IPS-NIHi11 (cell line): ENCODE measurements at regions not wholly inside any gene's neighbourhood (a gene's known extent, or its start where the extent isn't known, plus 50 kb on each side); places are given as distances from the start of the nearest gene placed in this dataset.
"Not testable (repeated sequence)": the region's sequence is repeated elsewhere in the genome, so short reads cannot be mapped to it uniquely, and the experiment has no call there.

ENCODE experiments used
- DNase-seq: peaks from one replicate; pipeline ENCODE4 v3.0.0; 2012; ENCODE audit warnings: mixed read lengths, low spot score

DNA sequence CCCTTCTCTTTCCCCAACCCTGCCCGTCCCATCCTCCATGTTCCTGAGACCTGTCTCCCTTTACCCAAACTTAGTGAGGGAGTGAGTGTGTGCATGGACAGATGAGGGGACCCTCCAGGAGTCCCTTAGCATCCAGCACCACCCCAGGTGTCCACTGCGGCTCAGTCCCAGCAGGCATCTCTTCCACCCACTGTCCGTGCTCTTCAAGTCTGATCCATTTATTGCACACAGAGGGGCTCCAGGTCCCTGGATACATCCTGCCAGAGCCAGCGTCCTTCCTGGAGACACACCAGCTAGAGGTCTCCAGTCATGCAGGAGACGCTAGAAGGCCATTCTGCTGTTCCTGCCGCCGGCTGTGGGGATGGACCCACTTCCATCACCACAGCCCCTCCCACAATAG is 239.2 kb downstream of the ADGRD1 start:
- DNase-seq: no peak

- peak; percentile 30 for DNase-seq
Observed at GRCh38 chr12:131194166-131194565, 240.5 kb downstream of the ADGRD1 start.

DNA sequence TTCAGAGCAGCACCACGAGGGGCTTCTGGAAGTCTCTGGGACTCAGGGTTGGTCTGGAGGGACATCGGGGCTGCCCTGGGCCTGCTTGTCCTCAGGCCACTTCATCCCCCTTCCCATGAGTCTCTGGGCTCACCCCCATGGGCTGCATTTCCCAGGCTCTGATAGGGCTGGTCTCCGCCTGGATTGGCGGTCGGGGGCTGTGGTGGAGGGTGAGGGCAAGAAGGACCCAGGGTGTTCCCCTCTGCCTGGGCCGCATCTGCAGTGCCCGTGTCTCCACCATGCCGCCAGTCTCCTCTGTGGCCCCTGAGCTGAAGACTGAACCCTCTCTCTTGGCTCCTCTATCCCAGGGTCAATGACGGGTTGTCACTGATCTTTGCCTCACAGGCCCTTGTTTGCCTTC is 242.1 kb downstream of the ADGRD1 start:
- DNase-seq: no peak

- no peak for DNase-seq
Observed at GRCh38 chr12:131196220-131196619, 242.5 kb downstream of the ADGRD1 start.

DNA sequence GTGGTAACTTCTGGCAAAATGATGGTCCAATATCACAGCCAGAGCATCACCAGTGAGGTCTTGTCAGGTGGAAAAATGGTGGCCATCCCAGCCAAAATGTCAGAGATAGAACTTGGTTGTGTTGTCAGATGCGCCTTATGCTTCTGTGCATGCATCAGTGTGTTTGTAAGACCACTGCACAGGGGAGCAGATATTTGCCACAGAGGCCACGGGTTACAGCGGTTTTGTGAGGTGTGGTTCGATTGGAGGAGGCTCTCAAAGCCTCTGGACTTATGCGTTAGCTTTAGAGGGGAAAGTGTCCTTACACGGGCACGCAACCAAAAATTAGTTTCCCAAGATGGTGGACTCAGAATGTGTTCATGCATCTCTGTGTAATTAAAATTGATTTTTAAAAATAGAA is 243.8 kb downstream of the ADGRD1 start:
- no peak for DNase-seq

DNA sequence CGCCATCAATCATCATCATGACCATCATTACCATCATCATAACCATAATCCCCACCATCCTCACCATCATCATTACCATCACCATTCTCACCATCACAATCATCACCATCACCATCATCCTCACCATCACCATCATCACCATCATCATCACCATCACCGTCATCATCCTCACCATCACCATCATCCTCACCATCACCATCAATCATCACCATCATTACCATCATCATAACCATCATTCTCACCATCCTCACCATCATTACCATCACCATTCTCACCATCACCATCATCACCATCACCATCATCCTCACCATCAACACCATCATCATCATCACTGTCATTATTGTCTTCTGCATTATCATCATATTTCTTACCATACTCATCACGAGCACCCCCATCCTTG is 245.5 kb downstream of the ADGRD1 start:
- DNase-seq: no peak

DNA sequence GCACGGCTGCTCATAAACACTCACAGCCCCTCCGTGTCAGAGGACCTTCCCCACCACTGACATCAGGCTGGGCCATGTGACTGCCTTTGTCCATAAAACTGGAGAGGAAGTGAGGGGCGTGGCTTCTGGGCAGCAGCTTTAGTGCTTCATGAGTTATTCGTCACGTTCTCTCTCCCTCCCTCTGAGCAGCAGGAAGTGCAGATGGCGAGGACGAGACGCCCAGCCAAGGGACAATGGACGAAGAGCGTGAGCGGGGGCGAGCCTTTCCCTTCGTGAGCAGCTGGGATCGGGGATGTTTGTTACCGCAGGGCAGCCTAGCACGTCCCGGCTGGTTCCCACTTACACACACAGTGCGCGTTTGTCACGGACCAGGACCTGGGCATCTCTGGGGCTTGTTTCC is 248.2 kb downstream of the ADGRD1 start:
- DNase-seq: not testable (repeated sequence)

- DNase-seq: no peak
Observed at GRCh38 chr12:131202592-131203378, 249.1 kb downstream of the ADGRD1 start.

- DNase-seq: no peak
Observed at GRCh38 chr12:131203666-131204415, 250.1 kb downstream of the ADGRD1 start.

DNA sequence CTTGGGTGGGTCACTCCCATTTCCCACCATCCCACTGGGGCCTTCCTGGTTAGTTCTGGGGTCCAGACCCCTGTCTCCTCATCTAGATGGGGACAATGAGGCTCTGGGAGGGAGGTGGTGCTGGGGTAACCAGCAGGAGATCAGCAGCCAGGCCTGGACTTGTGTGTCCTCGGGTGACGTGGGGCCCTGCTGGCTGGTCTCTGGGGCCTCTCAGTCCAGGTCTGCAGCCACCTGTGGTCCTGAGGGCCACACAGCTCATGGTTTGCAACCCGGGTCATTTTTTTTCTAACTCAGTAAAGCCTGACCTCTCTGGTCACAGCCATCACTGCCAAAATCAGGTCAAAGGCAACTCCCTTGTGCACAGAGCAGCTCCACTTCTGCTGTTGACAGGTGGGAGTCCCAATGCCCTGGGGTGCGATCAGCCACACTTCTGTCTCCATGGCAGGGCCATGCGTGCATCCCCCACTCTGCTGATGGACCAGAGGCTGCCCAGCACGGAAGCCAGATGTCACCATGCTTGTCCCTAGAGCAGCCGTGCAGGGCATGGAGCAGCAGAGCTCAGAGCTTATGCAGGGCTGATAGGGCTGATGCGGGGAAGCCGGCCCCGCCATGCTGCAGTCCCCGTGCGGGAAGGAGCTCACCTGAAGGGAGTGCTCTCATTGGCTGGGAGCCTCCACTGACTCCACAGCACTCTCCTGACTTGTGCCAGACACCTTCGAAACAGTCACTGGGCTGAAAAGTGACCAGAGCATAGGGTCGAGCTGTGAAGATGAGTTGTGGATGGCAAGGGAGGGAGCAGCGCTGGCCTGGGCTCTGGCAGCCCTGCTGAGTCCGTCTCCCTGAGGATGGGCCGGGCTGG is 250.9 kb downstream of the ADGRD1 start:
- DNase-seq: no peak

GRCh38 chr12:131205275-131205933 is 251.7 kb downstream of the ADGRD1 start:
- not testable (repeated sequence) for DNase-seq

DNA sequence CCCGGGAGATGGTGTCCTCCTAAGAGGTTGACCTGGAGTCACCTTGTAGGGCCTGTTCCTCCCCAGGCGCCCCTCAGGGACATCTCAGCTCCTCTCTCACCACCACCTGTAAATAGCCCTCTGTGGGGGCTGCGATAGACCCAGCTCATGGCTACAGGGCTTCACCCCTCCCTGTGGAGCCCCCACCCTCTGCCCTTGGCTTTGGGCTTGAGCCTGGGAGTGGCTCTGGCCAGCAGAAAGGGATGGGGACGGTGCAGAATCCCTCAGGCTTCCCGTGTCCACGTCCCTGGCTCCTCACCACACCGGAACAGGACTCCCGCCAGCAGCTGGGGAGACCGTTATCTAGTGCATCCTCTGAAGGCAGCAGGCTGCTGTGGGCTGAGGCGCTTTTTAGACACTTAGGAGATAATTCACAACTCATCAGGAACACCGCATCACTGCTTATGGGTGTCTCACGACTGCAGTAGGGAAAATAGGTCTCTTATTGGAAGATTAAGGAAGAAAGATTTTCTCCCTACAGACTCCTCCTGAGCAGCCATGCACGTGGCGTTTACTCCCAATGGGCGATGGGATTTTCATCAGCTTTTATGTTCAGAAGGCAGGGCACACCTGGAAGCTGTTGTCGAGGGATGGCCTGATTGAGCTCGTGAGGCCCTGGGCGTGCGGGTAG is 253.1 kb downstream of the ADGRD1 start:
- not testable (repeated sequence) for DNase-seq

- DNase-seq: not testable (repeated sequence)
Observed at GRCh38 chr12:131207300-131207660, 253.6 kb downstream of the ADGRD1 start.

DNA sequence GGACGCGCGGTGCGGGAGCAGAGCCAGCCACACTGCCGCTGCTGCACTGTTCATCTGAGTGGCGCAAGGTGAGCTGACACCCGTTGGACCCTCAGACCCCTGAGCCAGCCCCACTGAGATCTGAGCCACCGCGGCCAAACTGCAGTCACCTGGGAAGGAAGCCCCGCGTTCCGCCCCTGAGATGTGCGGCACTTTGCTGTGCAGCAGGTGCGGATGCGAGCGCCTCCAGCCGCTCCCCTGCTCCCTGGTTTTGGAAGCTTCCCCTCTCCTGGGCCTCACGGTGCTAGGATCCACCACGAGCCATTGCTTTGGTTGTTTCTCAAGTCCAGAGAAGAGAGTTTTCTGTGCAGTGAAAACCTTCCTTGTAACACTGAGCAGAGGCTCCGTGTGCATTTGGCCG is 254.1 kb downstream of the ADGRD1 start:
- not testable (repeated sequence) for DNase-seq

GRCh38 chr12:131208425-131208824 is 254.7 kb downstream of the ADGRD1 start:
- no peak for DNase-seq

- no peak for DNase-seq
Observed at GRCh38 chr12:131209082-131210070, 255.7 kb downstream of the ADGRD1 start.

DNA sequence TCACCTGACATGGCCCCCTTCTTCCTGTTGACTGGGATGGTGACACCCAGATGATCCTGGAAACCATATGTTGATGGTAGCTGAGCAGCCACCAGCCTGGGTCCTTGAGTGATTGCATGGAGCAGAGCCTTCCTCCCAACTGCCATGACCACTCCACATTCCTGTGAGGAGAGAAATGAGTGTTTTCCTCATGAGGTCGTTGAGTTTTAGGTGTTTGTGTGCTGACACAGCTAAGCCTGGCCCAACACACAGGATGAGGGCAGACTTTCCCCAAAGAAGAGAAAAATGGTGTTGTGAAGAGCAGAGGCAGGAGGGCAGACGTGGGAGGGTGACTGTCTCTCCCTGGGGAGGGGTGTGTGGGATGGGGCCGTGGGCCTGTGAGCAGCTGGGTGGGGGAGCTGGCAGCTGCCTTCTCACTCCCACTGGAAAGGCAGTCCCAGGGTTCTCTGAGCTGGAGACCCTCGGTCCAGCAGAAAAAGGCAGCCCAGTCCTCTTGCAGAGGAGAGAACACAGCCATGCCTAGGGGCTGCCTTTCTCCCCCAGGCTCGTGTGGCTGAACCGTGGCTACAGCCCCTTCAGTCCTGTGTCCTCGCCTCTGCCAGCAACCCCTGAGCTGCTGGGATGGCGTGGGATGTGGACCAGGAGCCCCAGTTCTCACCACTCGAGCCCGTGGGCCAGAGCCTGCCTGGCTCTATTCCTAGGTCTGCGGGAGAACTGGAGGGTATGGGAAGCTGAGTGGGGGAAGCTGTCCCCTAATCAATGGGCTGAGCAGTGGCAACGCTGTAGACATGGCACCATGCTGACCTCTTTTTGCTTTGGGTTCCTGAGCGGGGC is 257.0 kb downstream of the ADGRD1 start:
- DNase-seq: no peak

GRCh38 chr12:131211340-131211938 is 257.7 kb downstream of the ADGRD1 start:
- no peak for DNase-seq

- no peak for DNase-seq
Observed at GRCh38 chr12:131213896-131214442, 260.3 kb downstream of the ADGRD1 start.
